AG04450 (cell line): ENCODE measurements at regions not wholly inside any gene's neighbourhood (a gene's known extent, or its start where the extent isn't known, plus 50 kb on each side); places are given as distances from the start of the nearest gene placed in this dataset.

Experiments
- CTCF ChIA-PET: fragments of 300-600, 350-600 bp; formaldehyde crosslinking; extraction: SDS; loops from one replicate; lab custom pipeline; 2022; ENCODE audit warnings: antibody characterized with exemption, inconsistent platforms; lab: Charles Lee
- POLR2A ChIA-PET: fragments of 350-600 bp; formaldehyde crosslinking; extraction: SDS; loops from one replicate; lab custom pipeline; 2021; ENCODE audit warnings: antibody characterized with exemption, inconsistent platforms; lab: Yijun Ruan, JAX
- DNase-seq: peaks from one replicate; pipeline ENCODE4 v3.0.0-alpha.2; 2011; ENCODE audit warnings: low read depth, low spot score
- H3K27ac ChIP-seq: one replicate; pipeline ENCODE4 v1.5.1; 2012; ENCODE audit warnings: low read depth, low read length, control low read depth
- H3K27me3 ChIP-seq: one replicate; pipeline ENCODE4 v1.6.0; 2012; ENCODE audit warnings: low read length; ENCODE audit not compliant: control insufficient read depth, insufficient read depth
- H3K4me3 ChIP-seq: 2 replicates; pipeline ENCODE4 v1.5.1; 2011; ENCODE audit warnings: mild to moderate bottlenecking, low read depth, low read length, control low read depth
- H3K9me3 ChIP-seq: 2 replicates; pipeline ENCODE4 v1.5.1; 2012; ENCODE audit warnings: low read length; ENCODE audit not compliant: control insufficient read depth, insufficient read depth
- CTCF ChIP-seq: IDR thresholded peaks from 2 replicates; pipeline ENCODE4 v1.5.1; 2011; ENCODE audit warnings: low read depth, low read length, control low read depth, inconsistent platforms

- Histone ChIP-seq H3K27me3 (no peaks in the 10 kb centered on the region), H3K27ac (no peak overlapping the region), H3K4me3 (no peak overlapping the region), H3K9me3 (no peaks in the 10 kb centered on the region)
- no peak for TF ChIP-seq CTCF
- no peak for DNase-seq
- ChIA-PET CTCF (no interaction called here), POLR2A (no interaction called here)
Measured at GRCh38 chr6:56396435-56396834, 149.1 kb upstream of the COL21A1 start.

DNA sequence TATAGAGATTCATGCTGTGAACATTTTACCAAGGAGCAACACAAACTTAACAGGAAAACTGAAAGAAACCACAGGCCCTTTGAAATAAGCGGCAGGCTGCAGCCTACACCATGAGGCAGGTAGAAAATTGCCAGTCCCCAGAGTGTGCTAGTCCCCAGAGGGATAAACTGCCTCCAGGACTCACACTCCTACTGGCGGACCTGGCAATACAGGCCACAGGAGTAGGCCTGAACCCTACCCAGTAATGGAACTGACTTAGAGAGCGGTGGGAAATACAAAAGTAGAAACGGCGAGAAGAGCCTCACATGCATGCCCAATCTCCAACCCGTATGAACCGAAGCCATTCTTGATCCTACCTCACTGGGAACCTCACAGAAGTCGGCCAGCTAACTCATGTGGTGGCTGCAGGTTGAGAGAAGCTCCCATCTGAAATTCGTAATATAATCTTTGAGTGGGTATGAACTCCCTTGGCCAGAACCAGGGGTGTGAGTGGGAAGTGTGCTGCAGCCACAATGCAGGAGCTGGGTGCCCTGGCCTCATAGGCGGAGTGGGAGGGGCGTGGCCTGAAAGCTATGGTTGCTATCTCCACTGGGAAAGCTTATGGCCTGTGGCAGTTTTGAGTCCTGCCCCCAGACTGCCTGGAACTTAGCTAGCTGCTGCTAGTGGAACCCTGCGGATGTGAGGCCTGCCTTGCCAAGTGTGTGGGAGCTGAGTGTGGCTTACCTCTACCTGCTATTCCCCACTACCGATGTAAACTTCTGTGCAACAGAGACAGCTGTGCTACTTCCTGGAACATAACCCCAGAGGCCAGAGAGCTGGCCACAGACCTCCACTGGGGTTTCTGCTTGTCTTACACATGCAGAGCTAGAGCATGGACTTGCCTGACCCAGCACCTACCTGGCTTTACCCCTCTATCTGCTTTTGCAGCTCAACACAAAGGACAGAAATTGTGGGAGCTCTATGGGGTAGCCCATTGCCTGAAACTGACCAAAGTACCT lies 146.5 kb upstream of the COL21A1 start:
- Histone ChIP-seq H3K9me3 (no peaks in the 10 kb centered on the region), H3K27me3 (no peaks in the 10 kb centered on the region), H3K4me3 (no peak overlapping the region), H3K27ac (no peak overlapping the region)
- ChIA-PET CTCF (no interaction called here), POLR2A (no interaction called here)
- no peak for TF ChIP-seq CTCF
- no peak for DNase-seq

DNA sequence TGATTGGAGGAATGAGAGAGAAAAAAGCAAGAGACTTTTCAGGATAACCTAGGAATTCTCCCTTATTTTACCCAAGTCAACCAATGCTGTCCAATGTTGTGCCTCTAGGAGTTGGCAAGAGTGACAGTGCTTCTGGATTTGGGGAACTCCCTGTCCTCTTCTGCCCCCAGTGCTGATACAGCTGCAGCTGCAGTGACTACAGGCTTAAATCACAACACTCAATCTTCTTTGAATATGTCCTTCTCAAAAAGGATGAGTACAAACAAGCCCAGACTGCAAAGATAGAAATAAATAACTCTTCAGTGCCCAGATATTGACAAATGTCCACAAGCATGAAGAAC lies 141.0 kb upstream of the COL21A1 start:
- ChIA-PET CTCF (no interaction called here), POLR2A (no interaction called here)
- Histone ChIP-seq H3K27ac (no peak overlapping the region), H3K4me3 (no peak overlapping the region), H3K9me3 (no peaks in the 10 kb centered on the region), H3K27me3 (no peaks in the 10 kb centered on the region)
- no peak for DNase-seq
- TF ChIP-seq CTCF: no peak

DNA sequence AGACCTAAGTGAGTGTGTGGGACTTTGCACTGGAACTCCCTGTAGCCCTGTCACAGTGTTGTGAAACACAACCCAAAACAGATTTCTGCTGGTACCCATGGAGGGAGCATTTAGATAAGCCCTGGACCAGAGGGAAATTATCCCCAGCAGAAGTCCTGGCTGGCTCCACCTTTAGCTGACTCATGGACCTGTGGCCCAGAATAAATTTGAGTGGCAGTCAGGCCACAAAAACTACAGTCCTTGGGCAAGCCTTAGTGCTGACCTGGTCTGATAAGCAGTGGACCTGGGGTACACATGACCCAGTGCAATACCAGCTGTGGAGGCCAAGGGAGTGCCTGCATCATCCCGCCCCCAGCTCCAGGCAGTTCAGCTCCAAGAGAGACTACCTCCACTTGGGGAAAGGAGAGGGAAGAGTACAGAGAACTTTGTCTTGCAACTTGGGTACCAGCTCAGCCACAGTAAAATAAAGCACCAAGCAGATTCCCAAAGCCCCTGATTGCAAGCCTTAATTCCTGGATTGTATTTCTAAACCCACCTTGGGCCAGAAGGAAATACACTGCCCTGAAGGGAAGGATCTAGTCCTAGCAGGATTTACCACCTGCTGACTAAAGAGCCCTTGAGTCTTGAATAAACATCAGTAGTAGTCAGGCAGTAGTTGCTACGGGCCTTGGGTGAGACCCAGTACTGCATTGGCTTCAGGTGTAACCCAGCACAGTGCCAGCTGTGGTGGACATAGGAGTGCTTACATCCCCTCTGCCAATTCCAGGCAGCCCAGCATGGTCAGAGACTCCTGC lies 140.4 kb upstream of the COL21A1 start:
- ChIA-PET CTCF (interaction anchor here (1.6 kb wide), 1 partner anchor 17 kb away, joined by 4 read pairs; no protein-coding TSS in a partner anchor), POLR2A (no interaction called here)
- no peaks in the 10 kb centered on the region for H3K27me3 ChIP-seq
- no peak overlapping the region for H3K4me3 ChIP-seq
- no peaks in the 10 kb centered on the region for H3K9me3 ChIP-seq
- H3K27ac ChIP-seq: no peak overlapping the region
- no peak for DNase-seq
- no peak for TF ChIP-seq CTCF
